Body of pancreas (tissue), 4 donors: ENCODE measurements at regions not wholly inside any gene's neighbourhood (a gene's known extent, or its start where the extent isn't known, plus 50 kb on each side); places are given as distances from the start of the nearest gene placed in this dataset.

ENCODE experiments used
- POLR2A ChIP-seq, 3 donors: fragments of 450-650 bp; IDR thresholded peaks; one replicate each; pipeline ENCODE4 v1.6.1; 2016; ENCODE audit warnings: antibody characterized with exemption in 3 of 3, mild to moderate bottlenecking in 2 of 3
- TF ChIP-seq, protein P1 (sequence below), 7 experiments: fragments of 450-650 bp in 4 of 7; fragments of 200-600 bp in 3 of 7; sonication (generic) in 3 of 7; IDR thresholded peaks; one replicate each; pipeline ENCODE4 v1.5.1; 2016 to 2019; ENCODE audit warnings: antibody characterized with exemption in 7 of 7

DNA sequence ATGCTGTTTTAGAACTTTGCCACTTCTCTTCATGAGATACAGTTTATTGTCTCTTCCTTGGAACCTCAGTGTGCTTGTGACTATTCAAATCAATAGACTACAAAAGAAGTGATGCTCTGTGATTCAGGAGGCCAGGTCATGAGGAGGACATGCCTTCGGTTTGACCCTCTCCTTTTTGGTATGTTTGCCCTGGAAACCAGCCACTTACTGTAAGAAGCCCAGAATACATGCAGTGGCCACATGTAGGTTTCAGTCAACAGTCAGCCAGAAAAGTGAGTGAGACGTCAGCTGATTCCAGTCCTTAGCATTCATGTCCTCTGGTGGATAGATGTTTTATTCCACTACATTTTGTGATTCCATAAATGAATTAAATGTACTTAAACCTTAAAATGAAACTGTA lies 328.7 kb downstream of the PCDH18 start:
- TF ChIP-seq, protein P1, sequence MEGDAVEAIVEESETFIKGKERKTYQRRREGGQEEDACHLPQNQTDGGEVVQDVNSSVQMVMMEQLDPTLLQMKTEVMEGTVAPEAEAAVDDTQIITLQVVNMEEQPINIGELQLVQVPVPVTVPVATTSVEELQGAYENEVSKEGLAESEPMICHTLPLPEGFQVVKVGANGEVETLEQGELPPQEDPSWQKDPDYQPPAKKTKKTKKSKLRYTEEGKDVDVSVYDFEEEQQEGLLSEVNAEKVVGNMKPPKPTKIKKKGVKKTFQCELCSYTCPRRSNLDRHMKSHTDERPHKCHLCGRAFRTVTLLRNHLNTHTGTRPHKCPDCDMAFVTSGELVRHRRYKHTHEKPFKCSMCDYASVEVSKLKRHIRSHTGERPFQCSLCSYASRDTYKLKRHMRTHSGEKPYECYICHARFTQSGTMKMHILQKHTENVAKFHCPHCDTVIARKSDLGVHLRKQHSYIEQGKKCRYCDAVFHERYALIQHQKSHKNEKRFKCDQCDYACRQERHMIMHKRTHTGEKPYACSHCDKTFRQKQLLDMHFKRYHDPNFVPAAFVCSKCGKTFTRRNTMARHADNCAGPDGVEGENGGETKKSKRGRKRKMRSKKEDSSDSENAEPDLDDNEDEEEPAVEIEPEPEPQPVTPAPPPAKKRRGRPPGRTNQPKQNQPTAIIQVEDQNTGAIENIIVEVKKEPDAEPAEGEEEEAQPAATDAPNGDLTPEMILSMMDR (IDR thresholded peaks at IDR 0.05): no peak
- no peak for TF ChIP-seq POLR2A (IDR thresholded peaks at IDR 0.05)
